Stimulated activated CD8-positive, alpha-beta memory T cell treated with anti-CD3 and anti-CD28 coated beads, Interleukin-15, amount 100 ng/mL, for 4 hours (primary cell): ENCODE measurements at regions not wholly inside any gene's neighbourhood (a gene's known extent, or its start where the extent isn't known, plus 50 kb on each side); places are given as distances from the start of the nearest gene placed in this dataset.

Source experiments
- DNase-seq, 2 donors: peaks; one replicate each; pipeline ENCODE4 v3.0.0-alpha.2; 2020; ENCODE audit warnings: low read depth in 2 of 2

GRCh38 chr4:36815536-36815935 lies 429.0 kb upstream of the NWD2 start:
- no peak for DNase-seq

DNA sequence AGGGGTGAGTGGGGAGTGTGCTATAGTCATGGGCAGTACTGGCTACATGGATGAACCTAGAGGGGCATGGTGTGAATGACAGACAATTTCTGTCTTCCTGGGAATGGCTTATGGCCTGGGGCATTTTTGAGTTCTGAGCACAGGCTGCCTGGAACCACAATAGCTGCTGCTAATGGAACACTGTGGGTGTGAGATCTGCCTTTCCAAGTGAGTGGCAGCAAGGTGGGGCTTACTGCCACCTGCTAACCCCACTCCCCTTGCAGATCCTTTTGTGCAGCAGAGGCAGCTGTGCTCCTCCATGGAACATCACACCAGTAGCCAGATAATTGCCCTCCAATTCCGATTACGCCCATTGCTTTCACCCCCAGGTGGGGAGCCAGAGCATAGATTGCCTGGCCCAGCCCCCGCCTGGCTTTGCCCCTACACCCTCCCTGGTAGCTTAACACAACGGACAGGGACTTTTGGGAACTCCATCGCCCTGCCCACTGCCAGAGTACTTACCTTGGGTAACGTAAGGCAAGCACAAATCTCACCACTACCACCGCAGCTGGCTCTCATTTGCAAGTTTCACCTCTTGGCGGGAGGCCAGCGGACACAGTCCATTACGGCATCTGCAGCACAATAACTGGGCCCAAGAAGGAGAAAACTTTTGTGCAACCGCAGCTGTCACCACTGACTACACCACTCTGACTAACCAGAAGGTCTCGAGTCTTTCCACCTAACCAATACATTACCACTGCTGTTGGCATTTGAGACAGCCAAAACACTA lies 421.2 kb upstream of the NWD2 start:
- DNase-seq = no peak

DNA sequence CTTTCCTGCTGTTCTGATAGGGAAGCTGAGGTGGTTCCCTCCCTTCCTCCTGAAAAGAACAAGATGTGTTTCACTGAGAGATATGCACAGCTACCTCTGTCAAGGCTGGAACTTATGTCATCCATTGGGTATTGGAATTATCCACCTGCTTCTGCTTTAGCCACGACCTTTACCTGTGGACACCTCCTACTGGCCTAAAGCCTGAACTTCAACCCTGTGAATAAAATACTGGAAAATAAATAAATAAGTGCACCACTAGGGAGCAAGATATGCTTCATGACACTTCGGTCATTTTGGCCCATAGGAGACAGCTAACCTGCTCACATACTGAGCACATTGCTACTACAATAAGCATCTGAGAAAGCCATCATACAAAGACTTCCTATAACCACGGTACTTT lies 419.9 kb upstream of the NWD2 start:
- DNase-seq = no peak

- no peak for DNase-seq
Observed at GRCh38 chr4:36835246-36835645, 409.3 kb upstream of the NWD2 start.

GRCh38 chr4:36841583-36842326 lies 402.8 kb upstream of the NWD2 start:
- no peak for DNase-seq

- no peak for DNase-seq
Observed at GRCh38 chr4:36844448-36844847, 400.1 kb upstream of the NWD2 start.

DNA sequence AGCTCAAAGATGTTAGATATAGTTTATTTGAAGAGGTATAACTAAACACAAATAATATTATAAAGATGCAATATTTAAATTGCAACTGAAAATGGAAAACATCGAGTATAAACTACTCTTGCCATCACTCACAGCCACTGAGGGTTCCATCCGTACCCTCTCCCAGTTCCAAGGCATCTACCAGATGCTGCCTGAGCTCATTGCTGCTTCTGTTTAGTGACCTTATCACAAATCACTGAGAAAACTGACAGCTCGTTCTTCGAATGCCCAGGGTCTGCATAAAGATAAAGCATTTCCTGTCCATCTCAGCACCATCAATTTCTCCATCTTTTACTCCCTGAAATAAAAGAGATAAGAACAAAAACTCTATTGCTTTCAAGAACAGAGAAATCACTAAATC lies 391.7 kb upstream of the NWD2 start:
- no peak for DNase-seq

DNA sequence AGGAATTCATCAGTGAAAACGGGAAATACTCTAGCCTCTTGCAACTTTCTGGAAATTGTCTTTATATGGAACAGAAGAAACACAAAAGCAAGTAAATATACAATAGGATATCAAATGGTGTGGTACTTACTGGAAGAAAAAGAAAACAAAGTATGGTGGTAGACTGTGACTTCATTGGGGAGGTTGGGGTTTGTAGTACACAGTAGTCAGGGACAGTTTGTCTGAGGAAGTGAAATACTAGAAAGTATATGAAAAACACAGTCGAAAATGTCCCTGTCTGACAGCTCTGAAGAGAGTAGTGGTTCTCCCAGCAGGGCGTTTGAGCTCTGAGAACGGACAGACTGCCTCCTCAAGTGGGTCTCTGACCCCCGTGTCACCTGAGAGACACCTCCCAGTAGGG lies 390.0 kb upstream of the NWD2 start:
- DNase-seq = no peak

DNA sequence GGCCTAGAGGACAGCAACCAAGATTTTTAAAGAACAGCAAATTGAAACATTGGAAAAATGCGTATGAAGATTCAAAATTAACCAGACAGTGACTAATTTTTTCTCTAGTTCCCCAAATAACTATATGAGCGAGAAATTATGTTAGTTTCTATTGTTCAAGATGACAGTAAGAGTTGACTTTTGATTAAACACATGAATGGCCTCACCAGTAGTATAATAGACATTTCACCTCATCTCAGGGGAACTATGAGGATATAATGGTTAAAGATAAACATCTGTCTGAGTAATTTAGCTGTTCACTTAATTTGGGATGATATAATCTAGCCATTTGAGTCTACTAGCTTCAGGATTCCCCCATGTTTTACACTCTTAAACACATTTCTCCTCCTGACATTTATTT lies 380.9 kb upstream of the NWD2 start:
- DNase-seq = no peak

GRCh38 chr4:36870121-36870520 lies 374.4 kb upstream of the NWD2 start:
- DNase-seq = no peak

DNA sequence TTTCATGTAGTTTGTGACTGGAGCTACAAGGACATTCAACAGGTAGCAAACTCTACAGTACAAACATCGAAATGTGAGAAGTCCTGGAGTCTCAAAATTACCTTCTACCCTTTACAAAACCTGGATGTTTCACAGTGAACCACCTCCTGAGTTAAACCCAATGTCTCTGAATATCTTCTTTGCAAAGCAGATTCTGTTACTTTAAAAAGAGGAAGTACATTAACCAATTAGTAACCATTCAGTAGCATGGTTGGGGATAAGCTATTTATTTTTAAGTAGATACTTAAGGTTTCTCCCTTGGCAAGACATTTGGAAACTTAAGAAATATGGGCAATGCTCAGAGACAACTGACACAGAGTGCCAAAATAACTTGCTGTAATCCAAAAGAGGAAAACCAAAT lies 371.9 kb upstream of the NWD2 start:
- DNase-seq = no peak

- no peak for DNase-seq
Observed at GRCh38 chr4:36884151-36884550, 360.4 kb upstream of the NWD2 start.

DNA sequence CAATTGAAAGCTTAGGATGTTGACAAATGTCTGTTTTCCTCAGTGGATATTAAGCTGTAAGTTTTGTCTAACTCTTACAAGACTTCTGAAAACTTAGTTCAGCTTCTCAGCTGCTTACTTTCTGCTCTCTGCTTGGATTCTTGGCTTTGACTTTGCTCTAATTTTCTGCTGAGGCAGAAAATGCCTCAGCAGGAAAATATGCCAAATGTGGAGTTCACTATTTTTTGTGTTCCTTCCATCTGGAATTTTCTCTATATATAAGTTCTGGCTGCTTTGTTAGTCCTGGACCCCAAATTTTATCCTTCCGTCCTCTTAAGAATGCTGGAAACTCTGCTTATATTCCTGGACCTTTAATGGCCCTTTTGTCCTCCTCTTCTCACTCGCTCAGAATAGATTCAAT lies 352.6 kb upstream of the NWD2 start:
- DNase-seq = no peak

- no peak for DNase-seq
Observed at GRCh38 chr4:36900446-36900987, 344.0 kb upstream of the NWD2 start.

DNA sequence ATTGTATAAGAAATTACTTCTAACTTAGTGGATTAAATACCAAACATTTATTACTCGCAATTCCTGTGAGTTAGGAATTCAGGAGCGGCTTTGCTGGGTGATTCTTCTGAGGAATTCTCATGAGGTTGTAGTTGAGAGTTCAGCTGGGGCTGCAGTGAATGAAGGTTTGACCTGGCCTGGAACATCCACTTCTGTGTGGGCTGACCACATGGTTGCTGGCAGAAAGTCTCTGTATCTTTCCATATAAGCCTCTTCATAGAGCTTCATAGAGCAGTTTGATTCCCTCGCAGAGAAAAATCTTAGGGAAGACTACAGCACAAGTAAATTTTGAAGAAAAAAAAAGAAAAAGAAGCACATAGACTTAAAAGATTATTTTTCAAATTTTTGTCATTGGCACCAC lies 339.7 kb upstream of the NWD2 start:
- no peak for DNase-seq

GRCh38 chr4:36914106-36914505 lies 330.4 kb upstream of the NWD2 start:
- no peak for DNase-seq

GRCh38 chr4:36915717-36916116 lies 328.8 kb upstream of the NWD2 start:
- DNase-seq = no peak

DNA sequence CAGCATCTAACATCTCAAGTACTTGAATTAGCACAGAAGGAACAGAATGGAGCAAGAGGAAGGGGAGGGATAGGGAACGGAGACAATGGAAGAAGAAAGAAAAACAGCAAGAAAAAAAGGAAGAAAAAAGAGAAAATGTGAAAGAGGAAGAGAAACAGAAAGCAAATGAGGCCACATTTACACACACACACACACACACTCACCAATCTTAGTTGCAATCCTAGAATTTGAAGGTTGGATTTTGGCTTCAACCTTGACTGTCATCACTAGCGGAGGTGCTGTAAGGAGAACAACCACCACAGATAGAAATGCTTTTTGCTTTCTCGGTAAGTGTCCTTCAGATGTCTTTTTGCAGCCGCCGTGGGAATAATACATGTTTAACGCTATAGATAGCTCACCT lies 327.1 kb upstream of the NWD2 start:
- DNase-seq = no peak

- no peak for DNase-seq
Observed at GRCh38 chr4:36919721-36920120, 324.8 kb upstream of the NWD2 start.

DNA sequence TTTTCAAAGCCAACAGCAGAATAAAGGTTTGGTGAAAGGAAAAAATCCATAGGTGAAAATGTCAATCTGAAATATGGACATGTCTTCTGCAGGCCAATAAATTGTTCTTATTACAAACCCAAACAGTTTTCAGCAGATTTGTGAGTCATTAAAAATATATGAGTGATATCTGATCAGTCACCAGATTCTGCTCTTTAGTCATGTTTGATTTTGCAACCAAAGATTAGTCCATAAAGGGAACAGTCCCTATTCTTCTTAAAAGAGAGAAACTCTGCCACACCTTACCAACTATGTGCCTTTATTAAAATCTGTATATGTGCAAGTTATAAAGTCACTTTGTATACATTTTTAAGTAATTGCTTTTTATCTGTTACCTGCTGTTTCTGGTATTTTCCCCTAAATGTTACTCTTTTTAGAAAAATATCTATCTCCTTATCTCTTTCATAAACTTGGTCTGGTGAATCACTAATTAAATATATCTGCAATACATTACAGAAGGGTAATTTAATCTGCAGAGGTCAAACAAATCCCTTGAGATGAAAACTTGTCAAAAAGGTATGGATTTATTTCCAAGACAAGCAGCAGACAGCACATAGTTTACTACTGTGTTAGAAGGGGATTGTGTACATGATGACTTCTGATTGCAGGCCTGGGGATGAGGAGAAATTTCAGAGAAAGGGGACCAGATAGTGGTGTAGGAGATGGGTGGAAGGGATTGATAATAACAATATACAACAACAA lies 322.9 kb upstream of the NWD2 start:
- DNase-seq = no peak

GRCh38 chr4:36930562-36931111 lies 313.9 kb upstream of the NWD2 start:
- DNase-seq = no peak

GRCh38 chr4:36944232-36944631 lies 300.3 kb upstream of the NWD2 start:
- no peak for DNase-seq
